Activated CD4-positive, alpha-beta T cell treated with anti-CD3 and anti-CD28 coated beads, Interleukin-2, amount 50 U/mL, for 48 hours (primary cell): ENCODE measurements at regions not wholly inside any gene's neighbourhood (a gene's known extent, or its start where the extent isn't known, plus 50 kb on each side); places are given as distances from the start of the nearest gene placed in this dataset.

Source experiments
- DNase-seq, 2 experiments: peaks; one replicate each; pipeline ENCODE4 v3.0.0-alpha.2; 2020

DNA sequence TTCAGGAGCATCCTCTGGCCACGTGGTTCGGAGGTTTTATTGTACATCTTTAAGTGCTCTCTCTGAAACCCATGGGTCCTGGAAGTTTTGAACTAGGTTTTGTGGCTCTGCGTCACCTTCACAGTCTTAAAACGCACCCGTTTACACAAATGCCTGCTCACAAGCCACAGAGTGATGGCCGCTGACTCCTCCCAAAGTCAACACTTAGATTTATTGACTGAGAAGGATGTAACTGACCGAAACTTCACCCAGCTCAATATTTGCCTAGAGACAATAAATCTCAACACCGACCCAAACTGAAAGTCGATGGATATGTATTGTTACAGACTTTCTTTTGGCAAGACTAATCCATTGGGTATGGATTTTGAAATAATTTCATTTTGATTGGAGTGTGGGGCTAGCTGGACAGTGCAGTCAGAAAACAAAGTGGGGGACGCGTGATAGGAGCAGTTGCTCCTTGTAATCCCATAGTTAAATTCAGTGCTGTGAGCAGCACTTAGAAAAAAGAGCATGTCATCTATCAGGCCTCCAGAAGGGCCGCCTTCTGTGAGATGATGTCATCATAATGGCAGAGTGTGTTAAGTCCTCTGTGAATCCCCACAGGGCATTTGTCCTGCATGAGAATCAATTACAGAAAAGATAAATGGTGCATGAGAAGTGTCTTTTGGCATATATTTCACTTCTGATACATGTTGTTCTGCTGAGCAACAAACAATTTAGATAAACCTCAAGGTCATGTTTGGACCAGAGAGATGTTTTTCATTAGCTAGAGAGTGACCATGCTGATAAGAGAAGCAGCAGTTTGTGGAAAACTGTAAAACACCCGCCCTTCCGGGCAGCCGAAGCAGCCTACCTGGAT is 183.7 kb downstream of the INO80D start:
- no peak for DNase-seq

DNA sequence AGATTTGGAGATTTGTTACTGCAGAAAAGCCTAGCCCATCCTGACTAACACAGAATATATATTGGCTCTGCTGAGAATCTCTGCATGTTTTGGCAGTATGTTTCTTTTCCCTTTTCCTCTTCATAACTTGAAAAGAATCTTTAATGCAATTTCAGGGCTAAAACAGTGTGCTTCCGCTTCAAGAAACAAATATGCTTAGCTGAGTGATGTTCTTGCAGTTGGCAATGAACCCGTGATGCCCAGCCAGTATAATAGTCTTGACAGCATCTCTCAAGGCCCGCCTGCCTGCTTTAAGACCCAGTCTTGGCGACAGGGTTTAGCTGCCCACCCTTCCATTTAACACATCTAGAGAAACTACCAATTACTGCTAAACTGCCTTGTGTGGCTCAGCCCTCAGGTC is 184.5 kb downstream of the INO80D start:
- DNase-seq, result no peak

DNA sequence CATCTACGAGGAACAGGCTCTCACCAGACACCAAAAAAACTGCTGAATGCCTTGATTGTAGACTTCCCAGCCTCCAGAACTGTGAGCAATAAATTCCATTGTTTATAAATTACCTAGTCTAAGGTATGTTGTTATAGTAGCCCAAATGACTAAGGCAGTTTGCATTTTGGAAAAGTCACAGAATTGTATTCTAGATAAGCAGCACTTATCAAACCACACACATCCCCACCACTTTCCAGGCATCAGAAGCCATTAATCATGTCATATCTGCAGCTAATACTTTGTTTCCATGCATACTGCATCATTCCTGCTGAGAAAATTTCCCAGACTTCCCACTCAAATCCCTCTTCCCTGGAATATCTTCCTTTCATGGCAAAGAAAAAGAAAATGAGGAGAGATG is 187.2 kb downstream of the INO80D start:
- no peak for DNase-seq

- no peak for DNase-seq
These were observed 189.9 kb downstream of the INO80D start for GRCh38 chr2:205895981-205896655.

- no peak for DNase-seq
These were observed 193.2 kb downstream of the INO80D start for GRCh38 chr2:205892665-205893259.

- no peak for DNase-seq
These were observed 193.7 kb downstream of the INO80D start for GRCh38 chr2:205892251-205892655.

DNA sequence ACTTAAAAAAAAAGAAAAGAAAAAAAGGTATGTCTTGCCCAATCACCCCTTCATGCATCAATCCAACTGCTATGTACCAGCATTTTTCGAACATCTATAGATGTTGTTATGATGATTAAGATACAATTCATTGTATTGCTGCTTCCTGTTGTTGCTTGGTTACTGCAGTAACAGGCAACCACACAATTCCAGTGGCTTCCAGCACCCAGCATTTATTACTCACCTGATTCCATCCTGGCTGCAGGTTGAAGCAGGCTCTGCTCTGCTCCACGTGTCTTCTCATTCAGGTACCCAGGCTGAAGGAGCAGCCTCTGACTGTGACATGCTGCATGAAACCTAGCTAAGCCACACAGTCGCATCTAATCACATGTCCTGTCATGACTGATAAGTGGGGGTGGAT is 196.9 kb downstream of the INO80D start:
- DNase-seq, result no peak

- DNase-seq, result no peak
These were observed 198.3 kb downstream of the INO80D start for GRCh38 chr2:205887637-205888036.

DNA sequence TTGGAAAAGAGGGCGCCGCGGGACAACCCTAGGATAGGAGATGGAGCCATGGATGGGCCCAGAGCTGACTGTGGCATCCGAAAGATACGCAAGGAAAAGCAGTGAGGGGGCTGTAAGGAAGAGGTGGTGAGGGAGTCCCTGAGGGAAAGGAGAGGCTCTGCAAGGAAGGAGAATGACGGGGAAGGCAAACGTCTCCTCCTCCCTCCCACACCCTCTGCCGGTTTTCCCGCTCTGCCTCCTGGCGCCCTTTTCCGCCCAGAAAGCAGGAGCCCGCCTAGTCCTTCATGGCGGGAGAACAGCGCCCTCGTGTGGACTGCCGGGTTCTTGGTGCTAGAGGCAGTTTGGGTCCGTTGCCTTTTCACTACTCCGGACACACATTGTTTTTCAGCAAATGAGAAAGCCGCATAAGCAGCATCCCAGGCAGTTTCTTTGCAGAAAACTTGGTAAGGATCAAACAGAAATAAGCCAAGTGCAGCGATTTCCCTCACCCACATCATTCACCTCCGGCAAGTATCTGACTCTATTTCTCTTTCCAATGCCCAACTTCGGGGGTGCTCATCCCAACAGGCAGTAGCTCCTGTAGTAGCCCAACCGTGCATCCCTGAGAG is 200.4 kb downstream of the INO80D start:
- peak; percentile 84 to 85 for DNase-seq

DNA sequence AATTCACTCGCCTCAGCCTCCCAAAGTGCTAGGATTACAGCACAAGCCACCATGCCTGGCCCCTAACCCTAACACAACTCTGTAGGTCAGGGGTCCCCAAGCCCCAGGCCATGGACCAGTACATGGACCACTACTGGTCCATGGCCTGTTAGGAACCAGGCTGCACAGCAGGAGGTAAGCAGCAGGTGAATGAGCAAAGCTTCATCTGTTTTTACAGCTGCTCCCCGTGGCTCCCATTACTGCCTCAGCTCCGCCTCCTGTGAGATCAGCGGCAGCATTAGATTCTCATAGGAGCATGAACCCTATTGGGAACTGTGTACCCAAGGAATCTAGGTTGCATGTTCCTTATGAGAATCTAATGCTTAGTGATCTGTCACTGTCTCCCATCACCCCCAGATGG is 201.7 kb downstream of the NRP2 start:
- no peak for DNase-seq

DNA sequence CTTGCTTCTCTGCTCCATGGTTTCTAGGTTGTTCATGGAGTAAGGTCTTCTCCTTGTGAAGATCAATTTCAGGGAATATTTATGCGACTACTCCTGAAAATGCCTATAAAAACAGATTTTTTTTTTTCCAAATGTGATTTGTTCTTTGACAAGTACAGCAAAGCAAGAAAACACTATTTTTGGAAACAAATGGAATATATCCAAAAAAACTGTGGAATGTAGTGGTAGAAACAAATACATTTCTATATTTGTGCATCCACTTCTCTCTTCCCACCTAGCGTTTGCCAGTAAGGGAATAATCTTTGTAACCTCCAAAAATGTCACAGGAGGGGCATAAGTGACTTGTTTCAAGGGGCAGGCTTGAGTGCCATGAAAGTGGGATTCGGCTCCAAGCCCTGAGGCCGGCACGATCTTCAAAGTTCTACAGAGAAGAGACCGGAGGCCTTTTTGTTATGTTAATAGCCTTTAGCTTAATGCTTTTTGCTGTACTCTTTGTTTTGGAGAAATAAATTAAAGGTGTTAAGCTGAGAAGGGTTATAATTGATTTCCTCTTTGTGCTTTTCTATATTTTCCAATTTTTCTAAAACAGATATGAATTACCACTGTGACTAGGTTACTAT is 200.6 kb downstream of the NRP2 start:
- no peak for DNase-seq

DNA sequence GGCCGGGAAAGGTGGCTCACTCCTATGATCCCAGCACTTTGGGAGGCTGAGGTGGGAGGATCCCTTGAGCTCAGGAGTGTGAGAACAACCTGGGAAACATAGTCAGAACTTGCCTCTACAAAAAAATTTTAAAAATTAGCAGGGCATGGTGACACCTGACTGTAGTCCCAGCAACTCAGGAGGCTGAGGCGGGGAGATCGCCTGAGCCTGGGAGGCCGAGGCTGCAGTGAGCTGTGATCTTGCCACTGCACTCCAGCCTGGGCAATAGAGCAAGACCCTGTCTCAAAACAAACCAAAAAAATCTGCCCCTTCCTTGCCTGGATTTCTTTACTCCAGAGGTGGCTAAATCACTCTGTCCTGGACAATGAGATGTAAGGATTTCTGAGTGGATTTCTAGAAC is 197.7 kb downstream of the NRP2 start:
- DNase-seq, result no peak

- DNase-seq, result no peak
These were observed 196.9 kb downstream of the NRP2 start for GRCh38 chr2:205878999-205879762.

DNA sequence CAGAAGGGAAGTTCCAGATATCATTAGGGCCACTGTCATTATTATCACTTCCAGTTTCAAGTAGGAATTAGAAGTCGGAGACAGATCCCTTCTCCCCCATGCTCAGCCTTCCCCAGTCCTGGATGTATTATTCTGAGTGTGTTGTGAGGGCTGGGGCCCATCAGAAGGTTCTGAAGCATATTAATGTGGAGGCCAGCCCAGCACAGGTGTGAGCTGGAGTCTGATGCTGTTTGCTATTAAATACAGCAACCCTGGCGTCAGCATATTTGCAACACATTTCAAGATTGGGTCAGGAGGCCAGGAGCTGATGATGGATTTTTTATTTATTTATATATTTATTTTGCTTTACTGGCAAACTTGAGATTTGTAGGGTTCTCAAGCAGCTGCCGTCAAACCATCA is 195.2 kb downstream of the NRP2 start:
- no peak for DNase-seq

GRCh38 chr2:205876127-205876526 is 193.8 kb downstream of the NRP2 start:
- no peak for DNase-seq

GRCh38 chr2:205872716-205873115 is 190.4 kb downstream of the NRP2 start:
- DNase-seq, result no peak

- no peak for DNase-seq
These were observed 187.1 kb downstream of the NRP2 start for GRCh38 chr2:205869439-205869838.

DNA sequence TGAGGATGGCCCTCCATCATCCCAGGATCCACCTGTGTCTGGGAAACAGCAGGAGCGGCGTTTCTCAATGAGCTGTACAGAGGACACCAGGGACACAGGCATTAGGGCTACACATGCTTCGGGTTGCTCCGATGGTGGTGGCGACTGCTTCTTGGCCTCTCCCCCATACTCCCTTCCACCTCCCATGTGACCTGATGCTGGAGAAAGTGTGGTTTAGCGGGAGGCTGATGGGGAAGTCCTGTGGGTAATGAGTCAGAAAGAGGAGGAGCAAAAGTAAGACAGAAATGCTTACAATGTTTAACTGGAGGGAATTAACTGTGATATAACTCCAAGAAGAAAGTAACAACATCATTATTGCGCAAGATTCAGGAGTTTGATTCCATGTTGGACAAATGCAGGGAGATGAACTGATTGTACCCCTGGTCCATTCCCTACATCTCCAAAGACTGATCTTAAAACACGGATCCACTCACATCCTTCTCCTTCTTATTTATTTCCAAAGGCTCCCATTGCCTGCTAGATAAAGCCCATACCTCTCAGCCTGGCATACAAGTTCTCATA is 186.6 kb downstream of the NRP2 start:
- peak; percentile 4 to 18 for DNase-seq

- no peak for DNase-seq
These were observed 185.8 kb downstream of the NRP2 start for GRCh38 chr2:205868053-205868452.

- DNase-seq, result no peak
These were observed 185.1 kb downstream of the NRP2 start for GRCh38 chr2:205867371-205867770.

GRCh38 chr2:205865905-205866441 is 183.7 kb downstream of the NRP2 start:
- DNase-seq, result no peak

DNA sequence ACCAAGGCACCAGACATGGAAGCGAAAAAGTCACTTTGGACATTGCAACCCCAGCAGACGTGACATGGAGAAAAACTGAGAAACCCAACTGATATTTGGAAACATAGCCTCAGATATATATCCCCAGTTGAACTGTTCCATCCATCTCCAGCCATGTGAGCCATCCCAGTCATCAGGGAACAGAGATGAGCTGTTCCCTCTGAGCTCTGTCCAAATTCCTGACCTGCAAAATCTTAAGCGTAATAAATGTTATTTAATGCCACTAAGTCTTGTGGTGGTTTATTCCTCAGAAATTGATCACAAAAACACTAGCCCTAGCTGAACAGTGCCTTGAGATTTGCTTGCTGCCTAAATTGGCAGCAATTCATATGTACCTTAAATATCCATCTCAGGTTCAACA is 182.8 kb downstream of the NRP2 start:
- DNase-seq, result no peak
